ENCODE measurements at regions not wholly inside any gene's neighbourhood (a gene's known extent, or its start where the extent isn't known, plus 50 kb on each side); places are given as distances from the start of the nearest gene placed in this dataset.

GRCh38 chr2:13942111-13942510 lies 690.4 kb upstream of the LRATD1 start:
- H4K20me1 ChIP-seq (ENCODE audit: insufficient read depth, low read length): no peaks in the 10 kb centered on the region
- no peak overlapping the region for H3K4me2 ChIP-seq (ENCODE audit: low read depth, low read length)
- intact Hi-C loops (cut with micrococcal nuclease; ENCODE audit: unreplicated experiment): no loop called here
- in situ Hi-C loops (cut with HindIII; ENCODE audit: extremely low pct_ligation_motif_present, low pct_unique_long_range_greater_than_20kb): no loop called here
- H3K4me3 ChIP-seq (replicated peaks in 1 of 3; ENCODE audit: insufficient read depth in 1 of 3, low read depth in 2 of 3, low read length in 3 of 3): no peak overlapping the region
- H3K27ac ChIP-seq (ENCODE audit: extremely low read length, insufficient read depth, low read length): no peak overlapping the region
- H3K4me1 ChIP-seq (ENCODE audit: insufficient read depth, low read length): no peaks in the 10 kb centered on the region
- no peaks in the 10 kb centered on the region for H3K36me3 ChIP-seq (replicated peaks in 1 of 2; ENCODE audit: control insufficient read depth in 1 of 2, insufficient read depth in 2 of 2, low read length in 2 of 2)
- ATAC-seq (no peak), DNase-seq (ENCODE audit: low spot score) (no peak), FAIRE-seq (no peak)
- ChIA-PET POLR2A (no interaction called here), CTCF (ENCODE audit: low intra/inter-chr PET ratio, low total read pairs) (no interaction called here)
- H3K9me3 ChIP-seq (ENCODE audit: low read length): peaks cover 58% of the 10 kb centered on the region
- H3K9ac ChIP-seq (ENCODE audit: insufficient read depth, low read depth, low read length): no peak overlapping the region
- 10% methylated on average over 2 of the region's 2 CpGs for WGBS (ENCODE audit: low lambda C conversion rate)
- H3K27me3 ChIP-seq (ENCODE audit: control insufficient read depth in 1 of 2, insufficient read depth in 2 of 2, low read length in 2 of 2): no peaks in the 10 kb centered on the region
- no peaks in the 10 kb centered on the region for H3K79me2 ChIP-seq (ENCODE audit: insufficient read depth, low read length)
- BruUV-seq (replicated peaks): no TSS peak
- H2AFZ ChIP-seq (ENCODE audit: low read length): no peak overlapping the region
- TF ChIP-seq ZNF251 (CRISPR knock-in tag; IDR thresholded peaks at IDR 0.05) (no peak), HNF4A (CRISPR knock-in tag; IDR thresholded peaks at IDR 0.05) (no peak), PRDM15 (CRISPR knock-in tag; IDR thresholded peaks at IDR 0.05) (no peak), ZNF230 (CRISPR knock-in tag; IDR thresholded peaks at IDR 0.05) (no peak), SIN3B (IDR thresholded peaks at IDR 0.05; ENCODE audit: low read length) (no peak), GABPB1 (CRISPR knock-in tag; IDR thresholded peaks at IDR 0.05) (no peak), MLLT10 (CRISPR knock-in tag; IDR thresholded peaks at IDR 0.05) (no peak), KDM4B (CRISPR knock-in tag; IDR thresholded peaks at IDR 0.05) (no peak), ZNF546 (CRISPR knock-in tag; conservative IDR thresholded peaks at IDR 0.05) (no peak)
- TF ChIP-seq, protein P1, sequence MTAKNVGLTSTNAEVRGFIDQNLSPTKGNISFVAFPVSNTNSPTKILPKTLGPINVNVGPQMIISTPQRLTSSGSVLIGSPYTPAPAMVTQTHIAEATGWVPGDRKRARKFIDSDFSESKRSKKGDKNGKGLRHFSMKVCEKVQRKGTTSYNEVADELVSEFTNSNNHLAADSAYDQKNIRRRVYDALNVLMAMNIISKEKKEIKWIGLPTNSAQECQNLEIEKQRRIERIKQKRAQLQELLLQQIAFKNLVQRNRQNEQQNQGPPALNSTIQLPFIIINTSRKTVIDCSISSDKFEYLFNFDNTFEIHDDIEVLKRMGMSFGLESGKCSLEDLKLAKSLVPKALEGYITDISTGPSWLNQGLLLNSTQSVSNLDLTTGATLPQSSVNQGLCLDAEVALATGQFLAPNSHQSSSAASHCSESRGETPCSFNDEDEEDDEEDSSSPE (CRISPR knock-in tag; IDR thresholded peaks at IDR 0.05): no peak
- TF ChIP-seq, protein P2, sequence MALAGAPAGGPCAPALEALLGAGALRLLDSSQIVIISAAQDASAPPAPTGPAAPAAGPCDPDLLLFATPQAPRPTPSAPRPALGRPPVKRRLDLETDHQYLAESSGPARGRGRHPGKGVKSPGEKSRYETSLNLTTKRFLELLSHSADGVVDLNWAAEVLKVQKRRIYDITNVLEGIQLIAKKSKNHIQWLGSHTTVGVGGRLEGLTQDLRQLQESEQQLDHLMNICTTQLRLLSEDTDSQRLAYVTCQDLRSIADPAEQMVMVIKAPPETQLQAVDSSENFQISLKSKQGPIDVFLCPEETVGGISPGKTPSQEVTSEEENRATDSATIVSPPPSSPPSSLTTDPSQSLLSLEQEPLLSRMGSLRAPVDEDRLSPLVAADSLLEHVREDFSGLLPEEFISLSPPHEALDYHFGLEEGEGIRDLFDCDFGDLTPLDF (CRISPR knock-in tag; IDR thresholded peaks at IDR 0.05): no peak
- TF ChIP-seq, protein P3, sequence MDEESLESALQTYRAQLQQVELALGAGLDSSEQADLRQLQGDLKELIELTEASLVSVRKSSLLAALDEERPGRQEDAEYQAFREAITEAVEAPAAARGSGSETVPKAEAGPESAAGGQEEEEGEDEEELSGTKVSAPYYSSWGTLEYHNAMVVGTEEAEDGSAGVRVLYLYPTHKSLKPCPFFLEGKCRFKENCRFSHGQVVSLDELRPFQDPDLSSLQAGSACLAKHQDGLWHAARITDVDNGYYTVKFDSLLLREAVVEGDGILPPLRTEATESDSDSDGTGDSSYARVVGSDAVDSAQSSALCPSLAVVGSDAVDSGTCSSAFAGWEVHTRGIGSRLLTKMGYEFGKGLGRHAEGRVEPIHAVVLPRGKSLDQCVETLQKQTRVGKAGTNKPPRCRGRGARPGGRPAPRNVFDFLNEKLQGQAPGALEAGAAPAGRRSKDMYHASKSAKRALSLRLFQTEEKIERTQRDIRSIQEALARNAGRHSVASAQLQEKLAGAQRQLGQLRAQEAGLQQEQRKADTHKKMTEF (CRISPR knock-in tag; IDR thresholded peaks at IDR 0.05): no peak
- TF ChIP-seq, protein P4, sequence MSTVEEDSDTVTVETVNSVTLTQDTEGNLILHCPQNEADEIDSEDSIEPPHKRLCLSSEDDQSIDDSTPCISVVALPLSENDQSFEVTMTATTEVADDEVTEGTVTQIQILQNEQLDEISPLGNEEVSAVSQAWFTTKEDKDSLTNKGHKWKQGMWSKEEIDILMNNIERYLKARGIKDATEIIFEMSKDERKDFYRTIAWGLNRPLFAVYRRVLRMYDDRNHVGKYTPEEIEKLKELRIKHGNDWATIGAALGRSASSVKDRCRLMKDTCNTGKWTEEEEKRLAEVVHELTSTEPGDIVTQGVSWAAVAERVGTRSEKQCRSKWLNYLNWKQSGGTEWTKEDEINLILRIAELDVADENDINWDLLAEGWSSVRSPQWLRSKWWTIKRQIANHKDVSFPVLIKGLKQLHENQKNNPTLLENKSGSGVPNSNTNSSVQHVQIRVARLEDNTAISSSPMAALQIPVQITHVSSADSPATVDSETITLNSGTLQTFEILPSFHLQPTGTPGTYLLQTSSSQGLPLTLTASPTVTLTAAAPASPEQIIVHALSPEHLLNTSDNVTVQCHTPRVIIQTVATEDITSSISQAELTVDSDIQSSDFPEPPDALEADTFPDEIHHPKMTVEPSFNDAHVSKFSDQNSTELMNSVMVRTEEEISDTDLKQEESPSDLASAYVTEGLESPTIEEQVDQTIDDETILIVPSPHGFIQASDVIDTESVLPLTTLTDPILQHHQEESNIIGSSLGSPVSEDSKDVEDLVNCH (CRISPR knock-in tag; IDR thresholded peaks at IDR 0.05): no peak

Measured in HepG2 (cell line).